Breast epithelium (tissue), 4 donors: ENCODE measurements at regions not wholly inside any gene's neighbourhood (a gene's known extent, or its start where the extent isn't known, plus 50 kb on each side); places are given as distances from the start of the nearest gene placed in this dataset.
"Not testable (repeated sequence)": the region's sequence is repeated elsewhere in the genome, so short reads cannot be mapped to it uniquely, and the experiment has no call there.

Source experiments
- DNase-seq, 2 donors: peaks; one replicate each; pipeline ENCODE4 v3.0.0-alpha.2; 2019; ENCODE audit warnings: low spot score in 2 of 2
- H3K27ac ChIP-seq, 2 donors: fragments of 200-600 bp; sonication (generic) in 1 of 2; one replicate each; pipeline ENCODE4 v1.5.1; 2016 to 2019; ENCODE audit warnings: mild to moderate bottlenecking in 1 of 2
- H3K27me3 ChIP-seq, 2 donors: fragments of 200-600 bp; sonication (generic) in 1 of 2; one replicate each; pipeline versions ENCODE4 v1.5.1 to v1.6.0; 2017 to 2019; ENCODE audit warnings: control low read depth in 1 of 2, mild to moderate bottlenecking in 1 of 2
- H3K36me3 ChIP-seq: fragments of 200-600 bp; one replicate; pipeline ENCODE4 v1.5.1; 2019
- H3K4me1 ChIP-seq, 2 donors: fragments of 200-600 bp; sonication (generic); one replicate each; pipeline ENCODE4 v1.5.1; 2016 to 2019; ENCODE audit warnings: control low read depth in 1 of 2
- H3K4me3 ChIP-seq, 3 donors: fragments of 200-600 bp; sonication (generic); 1 replicate in 2 of 3; 2 replicates in 1 of 3; pipeline ENCODE4 v1.5.1; 2016 to 2019; ENCODE audit warnings: mild to moderate bottlenecking in 3 of 3, moderate library complexity in 2 of 3
- H3K9me3 ChIP-seq, 2 donors: fragments of 200-600 bp; sonication (generic) in 1 of 2; one replicate each; pipeline ENCODE4 v1.5.1; 2016 to 2019; ENCODE audit warnings: control low read depth in 1 of 2
- POLR2A ChIP-seq: fragments of 450-650 bp; IDR thresholded peaks from one replicate; pipeline ENCODE4 v1.6.1; 2016; ENCODE audit warnings: antibody characterized with exemption, mild to moderate bottlenecking, moderate library complexity
- POLR2AphosphoS5 ChIP-seq, 3 donors: sonication (generic); formaldehyde crosslinking; IDR thresholded peaks; one replicate each; pipeline ENCODE4 v1.6.1; 2017; ENCODE audit warnings: antibody characterized with exemption in 3 of 3
- intact Hi-C: fragments of 100-400 bp; cut with DNase I; formaldehyde crosslinking; loops from one replicate; pipeline ENCODE4 v1.15.1; 2023; ENCODE audit warnings: low total_unique reads
- TF ChIP-seq, protein P1 (sequence below), 3 donors: fragments of 450-650 bp; IDR thresholded peaks; one replicate each; pipeline ENCODE4 v1.5.1; 2016 to 2017; ENCODE audit warnings: antibody characterized with exemption in 3 of 3, mild to moderate bottlenecking in 3 of 3, moderate library complexity in 3 of 3

DNA sequence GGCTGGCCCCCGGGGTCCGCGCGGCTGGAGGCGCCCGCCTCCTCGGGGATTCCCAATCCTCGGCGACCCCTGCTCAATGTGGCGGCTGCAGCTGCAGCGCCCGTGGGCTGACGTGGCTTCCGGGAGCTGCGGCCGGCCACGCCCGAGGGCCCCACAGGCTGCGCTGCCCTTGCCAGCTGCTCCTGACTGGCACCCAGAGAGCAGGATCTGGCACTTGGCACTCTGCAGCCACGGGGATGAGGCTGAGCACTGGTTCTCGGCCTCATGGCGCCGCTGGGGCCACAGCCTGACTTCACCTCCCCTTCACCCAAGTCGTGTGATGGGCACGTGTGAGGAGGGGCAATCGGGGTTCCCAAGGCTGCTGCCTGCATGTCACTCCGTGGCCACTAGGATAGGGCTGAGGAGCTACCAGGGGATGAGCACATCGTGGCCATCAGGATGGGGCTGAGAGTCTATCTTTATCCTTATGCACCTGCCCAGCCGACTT lies 267.8 kb upstream of the FRG2C start:
- intact Hi-C loops = no loop called here
- no peak for DNase-seq
- H3K27ac ChIP-seq = no peak overlapping the region
- no peaks in the 10 kb centered on the region for H3K9me3 ChIP-seq
- H3K27me3 ChIP-seq = no peaks in the 10 kb centered on the region
- no peaks in the 10 kb centered on the region for H3K36me3 ChIP-seq
- TF ChIP-seq POLR2A (no peak), POLR2AphosphoS5 (IDR thresholded peaks at IDR 0.05) (no peak)
- TF ChIP-seq, protein P1, sequence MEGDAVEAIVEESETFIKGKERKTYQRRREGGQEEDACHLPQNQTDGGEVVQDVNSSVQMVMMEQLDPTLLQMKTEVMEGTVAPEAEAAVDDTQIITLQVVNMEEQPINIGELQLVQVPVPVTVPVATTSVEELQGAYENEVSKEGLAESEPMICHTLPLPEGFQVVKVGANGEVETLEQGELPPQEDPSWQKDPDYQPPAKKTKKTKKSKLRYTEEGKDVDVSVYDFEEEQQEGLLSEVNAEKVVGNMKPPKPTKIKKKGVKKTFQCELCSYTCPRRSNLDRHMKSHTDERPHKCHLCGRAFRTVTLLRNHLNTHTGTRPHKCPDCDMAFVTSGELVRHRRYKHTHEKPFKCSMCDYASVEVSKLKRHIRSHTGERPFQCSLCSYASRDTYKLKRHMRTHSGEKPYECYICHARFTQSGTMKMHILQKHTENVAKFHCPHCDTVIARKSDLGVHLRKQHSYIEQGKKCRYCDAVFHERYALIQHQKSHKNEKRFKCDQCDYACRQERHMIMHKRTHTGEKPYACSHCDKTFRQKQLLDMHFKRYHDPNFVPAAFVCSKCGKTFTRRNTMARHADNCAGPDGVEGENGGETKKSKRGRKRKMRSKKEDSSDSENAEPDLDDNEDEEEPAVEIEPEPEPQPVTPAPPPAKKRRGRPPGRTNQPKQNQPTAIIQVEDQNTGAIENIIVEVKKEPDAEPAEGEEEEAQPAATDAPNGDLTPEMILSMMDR (IDR thresholded peaks at IDR 0.05) = no peak
- no peaks in the 10 kb centered on the region for H3K4me1 ChIP-seq
- H3K4me3 ChIP-seq = peak overlapping the region in 2 of 3 donors; percentile 46 to 54

DNA sequence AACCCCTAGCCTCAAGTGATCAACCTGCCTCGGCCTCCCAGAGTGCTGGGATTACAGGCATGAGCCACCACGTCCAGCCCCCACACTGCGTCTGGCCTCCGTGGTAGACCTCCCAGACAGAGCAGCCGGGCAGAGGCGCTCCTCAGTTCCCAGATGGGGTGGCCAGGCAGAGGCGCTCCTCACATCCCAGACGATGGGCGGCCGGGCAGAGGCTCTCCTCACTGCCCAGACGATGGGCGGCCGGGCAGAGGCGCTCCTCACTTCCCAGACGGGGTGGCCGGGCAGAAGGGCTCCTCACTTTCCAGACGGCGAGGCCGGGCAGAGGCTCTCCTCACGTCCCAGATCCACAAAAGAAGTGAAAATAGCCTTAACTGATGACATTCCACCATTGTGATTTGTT lies 266.6 kb upstream of the FRG2C start:
- DNase-seq, H3K36me3 ChIP-seq, intact Hi-C loops: not testable (repeated sequence)

GRCh38 chr3:75422101-75422945 lies 241.8 kb upstream of the FRG2C start:
- TF ChIP-seq, protein P1 (IDR thresholded peaks at IDR 0.05) = peak; percentile 45 to 84 (median 75)
- not testable (repeated sequence) for H3K4me3 ChIP-seq, H3K27ac ChIP-seq, H3K36me3 ChIP-seq, H3K4me1 ChIP-seq, H3K27me3 ChIP-seq, H3K9me3 ChIP-seq
- intact Hi-C loops = loop anchor here (10.0 kb wide), 1 partner anchor 128 kb away; no protein-coding TSS in a partner anchor
- DNase-seq = peak in 1 of 2 donors; percentile 28

More for the DNA sequence above, 266.6 kb upstream of the FRG2C start:
- H3K9me3 ChIP-seq, H3K27ac ChIP-seq, H3K4me3 ChIP-seq, H3K27me3 ChIP-seq, H3K4me1 ChIP-seq: not testable (repeated sequence)

DNA sequence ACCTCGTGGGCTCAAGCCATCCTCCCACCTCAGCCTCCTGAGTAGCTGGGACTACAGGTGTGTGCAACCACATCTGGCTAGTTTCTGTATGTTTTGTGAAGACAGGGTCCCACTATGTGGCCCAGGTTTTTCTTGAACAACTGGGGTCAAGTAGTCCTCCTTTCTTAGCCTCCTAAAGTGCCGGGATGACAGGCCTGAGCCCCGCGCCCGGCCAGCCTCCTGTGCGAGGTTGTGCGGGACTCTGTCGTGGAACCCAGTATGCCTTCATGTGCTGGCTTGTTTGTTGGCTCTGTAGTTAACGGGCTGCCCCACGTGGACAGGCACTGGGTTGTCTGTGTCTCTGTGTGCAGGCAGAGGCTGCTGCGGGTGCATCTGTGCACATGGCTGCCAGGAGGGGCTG lies 238.7 kb upstream of the FRG2C start:
- H3K4me3 ChIP-seq, H3K4me1 ChIP-seq, H3K9me3 ChIP-seq, H3K36me3 ChIP-seq, H3K27ac ChIP-seq, DNase-seq, H3K27me3 ChIP-seq: not testable (repeated sequence)
- intact Hi-C loops = loop anchor here (10.0 kb wide), 1 partner anchor 131 kb away; no protein-coding TSS in a partner anchor

DNA sequence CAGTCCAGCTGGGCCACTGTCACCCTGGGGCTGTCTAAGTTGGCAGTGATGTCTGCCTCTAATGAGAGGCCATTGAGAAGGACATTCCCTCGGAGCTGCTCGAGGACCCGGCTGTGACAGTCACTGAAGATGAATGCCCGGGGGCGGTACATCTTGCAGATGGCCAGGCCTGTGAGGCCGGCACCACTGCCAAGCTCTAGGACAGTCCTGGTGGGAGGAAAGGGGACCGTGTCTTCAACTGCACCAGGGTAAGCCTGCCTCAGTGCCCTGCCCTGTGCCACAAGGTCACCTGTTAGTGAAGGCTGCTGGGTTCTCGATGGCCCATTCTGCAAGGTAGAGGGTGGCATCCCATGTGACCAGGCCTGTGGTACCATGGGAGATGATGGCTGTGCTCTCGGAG lies 236.6 kb upstream of the FRG2C start:
- not testable (repeated sequence) for H3K9me3 ChIP-seq, H3K4me3 ChIP-seq, H3K27ac ChIP-seq, H3K36me3 ChIP-seq, DNase-seq, H3K27me3 ChIP-seq, H3K4me1 ChIP-seq
- intact Hi-C loops = loop anchor here (10.0 kb wide), 1 partner anchor 133 kb away; no protein-coding TSS in a partner anchor

- H3K36me3 ChIP-seq, H3K27me3 ChIP-seq, H3K4me3 ChIP-seq, H3K27ac ChIP-seq, H3K4me1 ChIP-seq, H3K9me3 ChIP-seq, DNase-seq: not testable (repeated sequence)
- intact Hi-C loops = loop anchor here (10.0 kb wide), 1 partner anchor 133 kb away; no protein-coding TSS in a partner anchor
Measured at GRCh38 chr3:75427906-75428305, 236.2 kb upstream of the FRG2C start.

DNA sequence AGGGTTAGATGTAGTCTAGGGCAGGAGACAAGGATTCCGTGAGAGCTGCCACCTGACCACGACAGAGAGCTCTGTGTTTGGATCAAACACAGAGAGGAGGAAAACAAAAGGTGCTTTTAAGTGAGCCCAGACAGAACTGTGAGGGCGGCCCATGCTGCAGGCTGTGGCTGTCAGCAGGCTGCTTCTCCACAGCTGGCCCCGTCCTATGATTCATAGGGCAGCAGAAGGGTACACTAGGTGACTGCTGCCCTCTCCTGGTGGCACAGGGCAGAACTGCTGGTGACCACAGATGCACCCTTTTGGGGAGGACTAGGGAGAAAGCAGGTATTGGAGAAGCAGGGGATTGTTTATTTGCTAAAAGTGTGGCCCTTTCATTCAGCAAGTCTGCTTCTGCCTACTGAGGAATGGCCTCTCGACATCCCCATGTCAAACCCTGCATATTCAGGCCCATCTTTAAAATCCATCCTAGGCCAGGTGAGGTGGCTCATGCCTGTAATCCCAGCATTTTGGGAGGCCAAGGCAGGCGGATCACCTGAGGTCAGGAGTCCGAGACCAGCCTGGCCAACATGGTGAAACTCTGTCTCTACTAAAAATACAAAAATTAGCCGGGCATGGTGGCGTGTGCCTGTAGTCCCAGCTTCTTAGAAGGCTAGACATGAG lies 234.4 kb upstream of the FRG2C start:
- H3K27ac ChIP-seq = peak overlapping the region in 1 of 2 donors; percentile 36
- H3K27me3 ChIP-seq, H3K4me3 ChIP-seq, H3K9me3 ChIP-seq, H3K4me1 ChIP-seq, H3K36me3 ChIP-seq: not testable (repeated sequence)
- peak; percentile 68 to 74 for DNase-seq
- TF ChIP-seq, protein P1 (IDR thresholded peaks at IDR 0.05) = peak; percentile 63 to 84 (median 79)
- intact Hi-C loops = loop anchor here (10.0 kb wide), 1 partner anchor 135 kb away; no protein-coding TSS in a partner anchor

DNA sequence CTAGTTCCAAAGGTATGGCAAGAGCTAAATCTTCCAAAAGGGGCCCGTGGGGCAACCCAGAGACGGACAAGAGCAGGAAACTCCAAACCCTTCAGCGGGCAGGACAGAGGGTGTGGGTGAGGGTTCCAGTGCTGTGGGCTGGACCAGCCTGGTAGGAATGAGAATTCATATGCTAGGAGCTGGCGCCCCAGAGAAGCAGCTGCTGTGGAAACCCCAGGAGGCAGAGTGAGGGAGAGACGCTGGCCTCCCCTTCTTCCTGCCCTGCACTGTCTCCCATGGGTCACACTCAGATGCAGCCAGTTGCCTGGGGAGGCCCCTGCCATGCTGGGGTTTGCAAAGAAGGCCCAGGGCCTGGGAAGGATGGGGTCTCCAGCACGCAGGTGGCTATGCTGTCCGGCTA lies 233.7 kb upstream of the FRG2C start:
- H3K27me3 ChIP-seq, H3K9me3 ChIP-seq, intact Hi-C loops, H3K4me1 ChIP-seq, H3K27ac ChIP-seq, H3K4me3 ChIP-seq, DNase-seq, H3K36me3 ChIP-seq: not testable (repeated sequence)

GRCh38 chr3:75431120-75431519 lies 233.0 kb upstream of the FRG2C start:
- H3K9me3 ChIP-seq, H3K4me1 ChIP-seq, H3K27ac ChIP-seq, intact Hi-C loops, DNase-seq, H3K27me3 ChIP-seq, H3K36me3 ChIP-seq, H3K4me3 ChIP-seq: not testable (repeated sequence)

DNA sequence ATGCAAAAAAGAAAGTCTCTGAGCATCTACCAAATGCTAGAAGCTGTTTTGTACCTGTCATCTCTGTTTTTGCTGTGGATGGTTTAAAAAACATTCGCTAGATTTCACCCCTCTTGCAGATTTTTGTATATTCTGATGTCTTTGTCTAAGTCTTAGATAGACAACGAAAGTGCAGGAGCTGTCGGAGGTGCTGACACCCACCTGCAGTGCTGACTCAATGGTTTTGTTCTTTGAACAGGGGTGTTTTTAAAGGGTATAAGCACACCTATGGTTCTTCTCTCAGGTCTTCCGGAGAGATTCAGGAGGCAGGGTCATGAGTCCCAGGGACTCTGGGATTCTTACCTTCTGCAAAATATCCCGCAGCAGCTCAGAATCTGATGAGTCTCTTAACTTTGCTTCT lies 231.7 kb upstream of the FRG2C start:
- H3K9me3 ChIP-seq, H3K36me3 ChIP-seq, H3K27me3 ChIP-seq, H3K4me3 ChIP-seq, intact Hi-C loops, H3K4me1 ChIP-seq, DNase-seq: not testable (repeated sequence)
- H3K27ac ChIP-seq = peak overlapping the region in 1 of 2 donors; percentile 12
